ENCODE measurements at regions not wholly inside any gene's neighbourhood (a gene's known extent, or its start where the extent isn't known, plus 50 kb on each side); places are given as distances from the start of the nearest gene placed in this dataset.

GRCh38 chr21:16279731-16280581 lies 550.2 kb downstream of the USP25 start:
- DNase-seq, result no peak
- no peaks in the 10 kb centered on the region for H3K9me3 ChIP-seq (ENCODE audit: control extremely low read depth in 1 of 5, control insufficient read depth in 4 of 5, insufficient read depth in 2 of 5, low read depth in 1 of 5, low read length in 4 of 5)
- 99% methylated on average over 12 of the region's 15 CpGs for WGBS (ENCODE audit: insufficient coverage)
- H3K27me3 ChIP-seq (replicated peaks in 2 of 5; ENCODE audit: control insufficient read depth in 4 of 5, insufficient read depth in 5 of 5, low read length in 4 of 5), result no peaks in the 10 kb centered on the region
- POLR2A ChIA-PET, result no interaction called here
- no peaks in the 10 kb centered on the region for H3K4me1 ChIP-seq (ENCODE audit: control extremely low read depth in 1 of 4, control insufficient read depth in 4 of 4, insufficient read depth in 4 of 4, low read length in 3 of 4)
- no peak overlapping the region for H3K27ac ChIP-seq (ENCODE audit: insufficient read depth in 1 of 2, low read depth in 1 of 2, low read length in 2 of 2, poor library complexity in 1 of 2, severe bottlenecking in 2 of 2)
- no peak overlapping the region for H3K4me3 ChIP-seq (ENCODE audit: control insufficient read depth in 1 of 7, extremely low read depth in 1 of 7, insufficient read depth in 4 of 7, low read depth in 2 of 7, low read length in 6 of 7)
- no peaks in the 10 kb centered on the region for H3K36me3 ChIP-seq (ENCODE audit: control insufficient read depth in 4 of 4, insufficient read depth in 4 of 4, low read length in 3 of 4)
- CTCF ChIA-PET, result no interaction called here

DNA sequence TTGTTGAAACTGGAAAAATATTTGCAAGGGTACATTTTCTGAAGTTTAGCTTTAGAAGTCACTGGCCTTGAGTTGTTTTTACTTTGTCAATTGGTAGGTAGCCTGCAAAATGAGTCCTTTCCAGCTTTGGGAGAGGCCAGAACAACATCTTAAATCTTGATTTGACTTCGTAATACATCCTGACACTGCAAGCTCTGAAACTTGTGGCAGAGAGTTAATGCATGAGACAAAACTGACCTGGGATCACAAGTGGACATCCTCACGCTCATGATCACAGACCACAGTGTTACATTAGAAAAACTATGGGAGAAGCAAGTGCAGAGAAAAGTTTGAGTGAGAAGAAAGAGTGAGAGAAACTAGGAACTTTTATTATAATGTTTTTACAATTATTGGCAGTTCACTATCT lies 550.9 kb downstream of the USP25 start:
- Histone ChIP-seq H3K27ac (ENCODE audit: insufficient read depth in 1 of 2, low read depth in 1 of 2, low read length in 2 of 2, poor library complexity in 1 of 2, severe bottlenecking in 2 of 2) (no peak overlapping the region), H3K4me1 (ENCODE audit: control extremely low read depth in 1 of 4, control insufficient read depth in 4 of 4, insufficient read depth in 4 of 4, low read length in 3 of 4) (no peaks in the 10 kb centered on the region), H3K9me3 (ENCODE audit: control extremely low read depth in 1 of 5, control insufficient read depth in 4 of 5, insufficient read depth in 2 of 5, low read depth in 1 of 5, low read length in 4 of 5) (no peaks in the 10 kb centered on the region), H3K27me3 (replicated peaks in 2 of 5; ENCODE audit: control insufficient read depth in 4 of 5, insufficient read depth in 5 of 5, low read length in 4 of 5) (no peaks in the 10 kb centered on the region), H3K36me3 (ENCODE audit: control insufficient read depth in 4 of 4, insufficient read depth in 4 of 4, low read length in 3 of 4) (no peaks in the 10 kb centered on the region), H3K4me3 (ENCODE audit: control insufficient read depth in 1 of 7, extremely low read depth in 1 of 7, insufficient read depth in 4 of 7, low read depth in 2 of 7, low read length in 6 of 7) (no peak overlapping the region)
- no peak for DNase-seq
- WGBS (ENCODE audit: insufficient coverage), result 100% methylated on average over 1 of the region's 2 CpGs
- CTCF ChIA-PET, result interaction anchor here (1.0 kb wide), 1 partner anchor 27 kb away, joined by 3 read pairs; no protein-coding TSS in a partner anchor
- POLR2A ChIA-PET, result no interaction called here

GRCh38 chr21:16283516-16283915 lies 553.7 kb downstream of the USP25 start:
- Histone ChIP-seq H3K4me3 (ENCODE audit: control insufficient read depth in 1 of 7, extremely low read depth in 1 of 7, insufficient read depth in 4 of 7, low read depth in 2 of 7, low read length in 6 of 7) (no peak overlapping the region), H3K36me3 (ENCODE audit: control insufficient read depth in 4 of 4, insufficient read depth in 4 of 4, low read length in 3 of 4) (no peaks in the 10 kb centered on the region), H3K27ac (ENCODE audit: insufficient read depth in 1 of 2, low read depth in 1 of 2, low read length in 2 of 2, poor library complexity in 1 of 2, severe bottlenecking in 2 of 2) (no peak overlapping the region), H3K27me3 (replicated peaks in 2 of 5; ENCODE audit: control insufficient read depth in 4 of 5, insufficient read depth in 5 of 5, low read length in 4 of 5) (no peaks in the 10 kb centered on the region), H3K9me3 (ENCODE audit: control extremely low read depth in 1 of 5, control insufficient read depth in 4 of 5, insufficient read depth in 2 of 5, low read depth in 1 of 5, low read length in 4 of 5) (no peaks in the 10 kb centered on the region), H3K4me1 (ENCODE audit: control extremely low read depth in 1 of 4, control insufficient read depth in 4 of 4, insufficient read depth in 4 of 4, low read length in 3 of 4) (no peaks in the 10 kb centered on the region)
- ChIA-PET CTCF (no interaction called here), POLR2A (no interaction called here)
- 95% methylated on average over 2 of the region's 2 CpGs for WGBS (ENCODE audit: insufficient coverage)
- DNase-seq, result no peak

GRCh38 chr21:16285605-16286126 lies 555.9 kb downstream of the USP25 start:
- Histone ChIP-seq H3K4me3 (ENCODE audit: control insufficient read depth in 1 of 7, extremely low read depth in 1 of 7, insufficient read depth in 4 of 7, low read depth in 2 of 7, low read length in 6 of 7) (no peak overlapping the region), H3K27me3 (replicated peaks in 2 of 5; ENCODE audit: control insufficient read depth in 4 of 5, insufficient read depth in 5 of 5, low read length in 4 of 5) (no peaks in the 10 kb centered on the region), H3K36me3 (ENCODE audit: control insufficient read depth in 4 of 4, insufficient read depth in 4 of 4, low read length in 3 of 4) (no peaks in the 10 kb centered on the region), H3K9me3 (ENCODE audit: control extremely low read depth in 1 of 5, control insufficient read depth in 4 of 5, insufficient read depth in 2 of 5, low read depth in 1 of 5, low read length in 4 of 5) (no peaks in the 10 kb centered on the region), H3K27ac (ENCODE audit: insufficient read depth in 1 of 2, low read depth in 1 of 2, low read length in 2 of 2, poor library complexity in 1 of 2, severe bottlenecking in 2 of 2) (no peak overlapping the region), H3K4me1 (ENCODE audit: control extremely low read depth in 1 of 4, control insufficient read depth in 4 of 4, insufficient read depth in 4 of 4, low read length in 3 of 4) (no peaks in the 10 kb centered on the region)
- CTCF ChIA-PET, result interaction anchor here (0.7 to 1.5 kb wide), 5 partner anchors 9 to 24 kb away, joined by 3 to 4 read pairs (median 3); no protein-coding TSS in a partner anchor
- WGBS (ENCODE audit: insufficient coverage), result 97% methylated on average over 5 of the region's 5 CpGs
- DNase-seq, result no peak
- POLR2A ChIA-PET, result no interaction called here

DNA sequence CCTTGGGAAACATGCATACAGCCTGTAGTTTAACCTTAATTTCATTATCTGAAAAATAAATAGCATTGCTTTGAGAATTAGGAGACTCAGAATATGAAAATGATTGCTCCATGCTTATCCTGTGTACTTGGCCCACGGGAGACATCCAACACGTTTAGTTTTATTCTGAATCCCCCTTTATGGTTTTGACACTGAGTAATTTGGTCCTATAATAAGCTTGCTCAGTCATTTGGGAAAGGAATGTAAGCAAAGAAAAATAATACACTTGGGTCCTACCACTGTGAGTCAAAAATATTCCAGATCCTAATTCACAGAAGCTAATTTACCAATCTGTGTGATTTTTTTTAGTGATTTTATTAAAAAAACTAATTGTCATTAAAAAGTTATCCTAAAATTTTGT lies 557.3 kb downstream of the USP25 start:
- no peak overlapping the region for H3K27ac ChIP-seq (ENCODE audit: insufficient read depth in 1 of 2, low read depth in 1 of 2, low read length in 2 of 2, poor library complexity in 1 of 2, severe bottlenecking in 2 of 2)
- H3K4me1 ChIP-seq (ENCODE audit: control extremely low read depth in 1 of 4, control insufficient read depth in 4 of 4, insufficient read depth in 4 of 4, low read length in 3 of 4), result no peaks in the 10 kb centered on the region
- CTCF ChIA-PET, result no interaction called here
- no peak overlapping the region for H3K4me3 ChIP-seq (ENCODE audit: control insufficient read depth in 1 of 7, extremely low read depth in 1 of 7, insufficient read depth in 4 of 7, low read depth in 2 of 7, low read length in 6 of 7)
- H3K27me3 ChIP-seq (replicated peaks in 2 of 5; ENCODE audit: control insufficient read depth in 4 of 5, insufficient read depth in 5 of 5, low read length in 4 of 5), result no peaks in the 10 kb centered on the region
- no peaks in the 10 kb centered on the region for H3K9me3 ChIP-seq (ENCODE audit: control extremely low read depth in 1 of 5, control insufficient read depth in 4 of 5, insufficient read depth in 2 of 5, low read depth in 1 of 5, low read length in 4 of 5)
- H3K36me3 ChIP-seq (ENCODE audit: control insufficient read depth in 4 of 4, insufficient read depth in 4 of 4, low read length in 3 of 4), result no peaks in the 10 kb centered on the region
- DNase-seq, result no peak
- POLR2A ChIA-PET, result no interaction called here
- no CpG with 5 or more reads among the region's 2 CpGs for WGBS (ENCODE audit: insufficient coverage)

DNA sequence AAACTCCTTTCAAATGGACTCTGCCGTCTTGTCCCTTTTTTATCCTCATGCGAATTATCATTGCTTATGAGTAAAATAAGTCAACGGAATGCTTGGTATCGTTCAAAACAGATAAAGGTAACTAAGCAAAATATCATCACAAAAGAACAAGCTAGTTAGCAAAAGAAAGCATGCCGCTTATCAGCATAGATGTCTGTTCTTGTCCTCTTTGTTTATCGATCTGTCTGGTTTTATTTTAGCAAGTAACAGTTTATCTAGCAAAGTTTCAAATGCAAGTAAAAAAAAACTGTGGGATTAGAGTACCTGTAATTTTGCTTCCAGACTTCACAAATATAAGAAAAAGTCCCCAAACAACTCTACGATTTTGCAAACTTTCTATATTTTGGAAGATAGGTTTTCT lies 561.5 kb downstream of the USP25 start:
- POLR2A ChIA-PET, result no interaction called here
- 97% methylated on average over 5 of the region's 7 CpGs for WGBS (ENCODE audit: insufficient coverage)

GRCh38 chr21:16294128-16294527 lies 564.3 kb downstream of the USP25 start:
- CTCF ChIA-PET, result no interaction called here
- 100% methylated on average over 2 of the region's 5 CpGs for WGBS (ENCODE audit: insufficient coverage)
- no peaks in the 10 kb centered on the region for H3K27me3 ChIP-seq (replicated peaks in 2 of 5; ENCODE audit: control insufficient read depth in 4 of 5, insufficient read depth in 5 of 5, low read length in 4 of 5)

More for the DNA sequence above, 561.5 kb downstream of the USP25 start:
- Histone ChIP-seq H3K4me1 (ENCODE audit: control extremely low read depth in 1 of 4, control insufficient read depth in 4 of 4, insufficient read depth in 4 of 4, low read length in 3 of 4) (no peaks in the 10 kb centered on the region), H3K4me3 (ENCODE audit: control insufficient read depth in 1 of 7, extremely low read depth in 1 of 7, insufficient read depth in 4 of 7, low read depth in 2 of 7, low read length in 6 of 7) (no peak overlapping the region), H3K9me3 (ENCODE audit: control extremely low read depth in 1 of 5, control insufficient read depth in 4 of 5, insufficient read depth in 2 of 5, low read depth in 1 of 5, low read length in 4 of 5) (no peaks in the 10 kb centered on the region), H3K36me3 (ENCODE audit: control insufficient read depth in 4 of 4, insufficient read depth in 4 of 4, low read length in 3 of 4) (no peaks in the 10 kb centered on the region), H3K27me3 (replicated peaks in 2 of 5; ENCODE audit: control insufficient read depth in 4 of 5, insufficient read depth in 5 of 5, low read length in 4 of 5) (no peaks in the 10 kb centered on the region), H3K27ac (ENCODE audit: insufficient read depth in 1 of 2, low read depth in 1 of 2, low read length in 2 of 2, poor library complexity in 1 of 2, severe bottlenecking in 2 of 2) (no peak overlapping the region)
- DNase-seq, result no peak
- CTCF ChIA-PET, result no interaction called here

More at GRCh38 chr21:16294128-16294527, 564.3 kb downstream of the USP25 start:
- no peak overlapping the region for H3K4me3 ChIP-seq (ENCODE audit: control insufficient read depth in 1 of 7, extremely low read depth in 1 of 7, insufficient read depth in 4 of 7, low read depth in 2 of 7, low read length in 6 of 7)
- H3K4me1 ChIP-seq (ENCODE audit: control extremely low read depth in 1 of 4, control insufficient read depth in 4 of 4, insufficient read depth in 4 of 4, low read length in 3 of 4), result no peaks in the 10 kb centered on the region
- no peaks in the 10 kb centered on the region for H3K9me3 ChIP-seq (ENCODE audit: control extremely low read depth in 1 of 5, control insufficient read depth in 4 of 5, insufficient read depth in 2 of 5, low read depth in 1 of 5, low read length in 4 of 5)
- POLR2A ChIA-PET, result no interaction called here
- DNase-seq, result no peak
- H3K36me3 ChIP-seq (ENCODE audit: control insufficient read depth in 4 of 4, insufficient read depth in 4 of 4, low read length in 3 of 4), result peaks cover 0 to 6% (median 0%) of the 10 kb centered on the region in 4 experiments
- H3K27ac ChIP-seq (ENCODE audit: insufficient read depth in 1 of 2, low read depth in 1 of 2, low read length in 2 of 2, poor library complexity in 1 of 2, severe bottlenecking in 2 of 2), result no peak overlapping the region
